HG02623 (cell line): ENCODE measurements at regions not wholly inside any gene's neighbourhood (a gene's known extent, or its start where the extent isn't known, plus 50 kb on each side); places are given as distances from the start of the nearest gene placed in this dataset.
"Not testable (repeated sequence)": the region's sequence is repeated elsewhere in the genome, so short reads cannot be mapped to it uniquely, and the experiment has no call there.

Experiments used
- ATAC-seq: cut with Tn5 transposase; IDR thresholded peaks from one replicate; pipeline ENCODE4 v1.9.1; 2021; ENCODE audit warnings: moderate library complexity; ENCODE audit not compliant: unreplicated experiment

DNA sequence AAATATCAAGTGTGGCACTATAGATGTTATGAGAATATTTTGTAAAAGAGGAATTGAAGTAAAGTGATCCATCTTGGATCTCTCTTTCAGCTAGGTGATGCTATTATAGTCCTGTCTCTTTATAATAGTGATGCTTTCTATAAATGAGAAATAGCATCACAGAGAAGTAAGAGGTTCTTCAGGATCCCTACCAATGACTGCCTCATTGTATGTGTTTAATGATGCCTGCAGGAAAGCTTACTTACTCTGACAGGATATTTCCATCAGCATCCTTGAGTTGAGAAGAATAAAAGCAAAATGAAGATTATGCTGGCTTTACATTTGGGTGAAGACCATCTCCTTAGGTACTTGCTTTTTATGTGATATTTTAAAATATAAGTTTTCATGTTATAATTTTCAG lies 846.0 kb upstream of the LRFN5 start:
- ATAC-seq: no peak

DNA sequence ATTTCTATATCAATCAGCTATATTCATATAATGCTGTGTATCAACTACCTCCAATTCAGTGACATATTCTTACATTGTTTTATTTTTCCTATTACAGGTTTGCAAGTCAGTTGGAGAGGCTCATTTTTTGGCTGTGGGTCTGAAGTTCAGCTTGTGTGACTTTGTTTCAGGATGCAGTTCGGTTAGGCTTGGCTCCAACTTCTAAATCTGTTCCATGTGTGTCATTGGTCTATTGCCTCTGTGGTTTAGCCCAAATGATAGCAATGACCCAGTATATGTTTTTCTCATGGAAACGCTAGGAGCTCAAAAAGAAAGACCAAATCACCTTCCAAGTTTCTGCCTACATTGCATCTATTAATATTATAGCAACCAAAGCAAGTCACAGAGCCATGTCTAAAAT lies 848.6 kb upstream of the LRFN5 start:
- ATAC-seq: no peak

DNA sequence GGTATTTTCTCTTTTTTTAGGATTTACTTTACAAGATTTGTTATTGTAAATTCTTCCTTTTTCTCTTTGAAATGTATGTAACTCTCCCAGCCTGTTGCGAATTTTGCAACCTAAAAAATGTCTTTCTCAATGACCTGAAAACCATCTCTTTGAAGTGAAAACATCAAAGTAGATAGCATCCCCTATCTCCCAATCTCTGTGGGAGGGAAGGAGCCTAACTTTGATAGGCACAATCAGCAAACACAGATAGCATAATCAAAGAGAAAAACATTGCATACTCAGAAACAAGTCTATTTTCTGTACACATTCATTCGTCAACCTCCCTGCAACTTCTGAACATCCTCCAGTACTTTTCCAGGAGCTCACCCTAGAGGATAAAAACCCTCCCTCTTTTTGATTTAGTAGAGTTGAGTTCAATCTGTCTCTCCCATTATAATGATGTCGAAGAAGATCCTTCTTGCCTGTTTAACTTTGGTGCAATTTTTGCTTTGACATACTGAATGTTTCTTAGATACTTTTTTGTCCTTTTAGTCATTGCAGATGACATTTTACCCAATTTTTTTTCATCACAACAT lies 849.2 kb upstream of the LRFN5 start:
- no peak for ATAC-seq

GRCh38 chr14:40733206-40733605 lies 873.5 kb upstream of the LRFN5 start:
- ATAC-seq: no peak

DNA sequence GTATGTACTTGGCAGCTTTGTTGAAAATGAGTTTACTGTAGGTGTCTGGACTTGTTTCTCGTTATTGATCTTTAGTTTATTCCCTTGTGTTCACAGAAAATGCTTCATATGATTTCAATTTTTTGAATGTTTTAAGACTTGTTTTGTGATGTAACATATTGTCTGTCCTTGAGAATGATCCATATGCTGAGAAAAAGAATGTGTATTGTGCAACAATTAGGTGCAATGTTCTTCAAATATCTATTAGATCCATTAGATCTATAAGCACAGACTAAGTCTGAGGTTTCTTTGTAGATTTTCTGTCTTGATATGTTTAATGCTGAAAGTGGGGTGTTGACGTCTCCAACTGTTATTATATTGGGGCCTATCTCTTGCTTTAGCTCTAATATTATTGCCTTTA lies 879.6 kb upstream of the LRFN5 start:
- ATAC-seq: no peak

- ATAC-seq: no peak
These were observed 893.3 kb upstream of the LRFN5 start for GRCh38 chr14:40713387-40713786.

DNA sequence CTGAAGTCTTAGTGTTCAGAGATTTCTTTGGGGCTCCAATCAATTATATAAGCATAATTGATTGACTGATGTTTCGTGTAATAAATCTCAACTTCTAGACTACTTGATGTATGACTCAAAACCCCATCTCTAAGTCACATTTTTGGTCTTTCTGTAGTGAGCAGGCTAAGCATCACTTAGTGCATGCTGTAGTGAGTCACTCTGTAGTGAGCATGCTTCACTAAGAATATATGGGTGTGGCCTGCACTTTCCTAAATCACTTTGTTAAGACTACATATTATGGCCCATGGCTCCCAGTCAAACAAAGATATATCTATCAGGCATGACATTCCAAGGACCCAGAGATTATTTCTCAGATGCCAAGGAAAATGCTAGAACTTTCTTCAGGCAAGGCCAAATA lies 909.4 kb upstream of the LRFN5 start:
- ATAC-seq: no peak

- ATAC-seq: no peak
These were observed 912.7 kb upstream of the LRFN5 start for GRCh38 chr14:40694023-40694422.

- no peak for ATAC-seq
These were observed 915.6 kb upstream of the LRFN5 start for GRCh38 chr14:40691066-40691465.

- ATAC-seq: no peak
These were observed 920.9 kb upstream of the LRFN5 start for GRCh38 chr14:40685764-40686163.

DNA sequence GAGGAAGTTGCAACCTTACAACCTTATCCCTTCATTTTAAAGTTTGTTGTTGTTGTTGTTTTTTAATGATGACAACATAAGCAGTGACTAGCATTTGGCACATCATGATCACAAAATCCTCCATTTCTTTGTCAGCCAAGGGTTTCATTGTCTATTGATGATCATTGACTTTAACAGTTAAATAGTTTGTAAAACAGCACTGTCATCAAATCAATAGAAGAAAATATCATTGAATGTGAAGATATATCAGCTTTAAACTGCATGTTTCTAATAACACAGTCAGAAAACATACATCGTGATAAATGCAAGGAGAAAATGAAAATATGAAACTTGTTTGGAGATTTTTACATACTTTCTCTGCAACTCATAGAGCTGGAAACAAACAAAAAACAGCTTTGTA lies 922.3 kb upstream of the LRFN5 start:
- no peak for ATAC-seq

- no peak for ATAC-seq
These were observed 924.4 kb upstream of the LRFN5 start for GRCh38 chr14:40682131-40682913.

- no peak for ATAC-seq
These were observed 927.4 kb upstream of the LRFN5 start for GRCh38 chr14:40679256-40679655.

GRCh38 chr14:40677206-40677605 lies 929.5 kb upstream of the LRFN5 start:
- ATAC-seq: not testable (repeated sequence)

DNA sequence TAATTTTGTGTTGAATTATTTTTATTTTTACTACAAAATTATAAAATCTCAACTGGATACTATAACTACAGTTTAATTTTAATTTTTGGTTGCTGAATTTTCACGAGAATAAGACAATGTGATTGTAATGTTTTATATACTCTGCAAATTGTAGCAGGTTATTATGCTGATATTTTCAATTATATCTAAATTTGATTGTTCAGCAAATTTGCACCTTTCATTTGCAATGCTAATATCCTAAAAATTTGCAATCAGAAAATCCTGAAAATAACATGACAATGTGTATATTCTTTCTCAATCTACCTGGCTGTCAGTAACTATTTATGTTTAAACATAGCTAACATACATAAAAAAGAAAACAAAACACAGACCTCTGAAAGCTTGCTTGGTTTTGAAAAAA lies 932.2 kb upstream of the LRFN5 start:
- ATAC-seq: no peak

DNA sequence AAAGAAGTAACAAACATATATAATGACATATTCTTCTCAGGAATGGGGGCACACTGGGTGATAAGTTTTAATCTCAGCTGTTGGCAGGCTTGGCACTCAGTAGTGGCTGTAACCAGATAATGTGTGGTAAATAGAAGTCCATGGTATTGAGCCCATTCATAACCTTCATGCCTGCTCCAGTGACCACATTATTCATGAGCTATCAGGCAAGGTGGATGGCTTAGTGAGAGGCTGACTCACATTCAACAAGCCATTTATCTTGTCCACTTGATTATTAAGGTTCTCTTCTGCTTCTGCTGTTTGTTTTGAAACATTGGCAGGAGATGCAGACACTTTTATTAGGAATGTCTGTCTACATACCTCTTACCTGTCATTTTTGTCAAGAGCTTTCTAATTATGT lies 950.4 kb upstream of the LRFN5 start:
- no peak for ATAC-seq

DNA sequence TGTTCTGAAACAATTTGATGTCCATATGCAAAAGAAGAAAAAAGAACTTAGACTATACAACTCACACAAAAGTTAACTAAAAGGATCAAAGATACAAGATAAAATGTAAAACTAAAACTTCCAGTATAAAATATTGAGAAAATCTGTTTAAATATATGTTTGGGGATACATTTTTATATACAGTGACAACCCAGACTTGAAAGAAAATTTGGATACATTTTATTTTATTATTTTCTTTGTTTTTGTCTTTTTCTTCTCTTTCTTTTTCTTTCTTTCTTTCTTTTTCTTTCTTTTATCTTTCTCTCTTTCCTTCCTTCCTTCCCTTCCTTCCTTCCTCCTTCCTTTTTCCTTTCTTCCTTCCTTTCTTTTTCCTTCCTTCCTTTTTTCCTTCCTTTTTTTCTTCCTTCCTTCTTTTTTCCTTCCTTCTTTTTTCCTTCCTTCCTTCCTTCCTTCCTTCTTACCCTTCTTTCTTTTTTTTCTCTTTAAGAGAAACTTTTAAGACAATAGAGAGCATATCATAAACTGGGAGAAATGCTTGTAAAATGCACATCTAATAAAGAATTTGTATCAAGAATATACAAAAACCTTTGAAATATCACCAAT lies 954.5 kb upstream of the LRFN5 start:
- no peak for ATAC-seq

GRCh38 chr14:40630471-40630870 lies 976.2 kb upstream of the LRFN5 start:
- no peak for ATAC-seq

DNA sequence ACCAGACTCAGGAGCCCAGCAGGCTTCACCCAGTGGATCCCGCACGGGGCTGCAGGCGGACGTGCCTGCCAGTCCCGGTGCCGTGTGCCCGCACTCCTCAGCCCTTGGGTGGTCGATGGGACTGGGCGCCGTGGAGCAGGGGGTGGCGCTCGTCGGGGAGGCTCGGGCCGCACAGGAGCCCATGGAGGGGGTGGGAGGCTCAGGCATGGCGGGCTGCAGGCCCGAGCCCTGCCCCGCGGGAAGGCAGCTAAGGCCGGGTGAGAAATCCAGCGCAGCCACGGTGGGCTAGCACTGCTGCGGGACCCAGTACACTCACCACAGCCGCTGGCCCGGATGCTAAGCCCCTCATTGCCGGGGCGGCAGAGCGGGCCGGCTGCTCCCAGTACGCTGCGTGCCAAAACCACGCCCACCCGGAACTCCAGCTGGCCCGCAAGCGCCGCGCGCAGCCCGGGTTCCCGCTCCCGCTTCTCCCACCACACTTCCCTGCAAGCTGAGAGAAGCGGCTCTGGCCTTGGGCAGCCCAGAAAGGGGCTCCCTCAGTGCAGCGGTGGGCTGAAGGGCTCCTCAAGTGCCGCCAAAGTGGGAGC lies 977.0 kb upstream of the LRFN5 start:
- ATAC-seq: not testable (repeated sequence)

- no peak for ATAC-seq
These were observed 977.5 kb upstream of the LRFN5 start for GRCh38 chr14:40629144-40629543.

- ATAC-seq: no peak
These were observed 983.0 kb upstream of the LRFN5 start for GRCh38 chr14:40623643-40624042.
